Ovary (tissue), 3 donors: ENCODE measurements at regions not wholly inside any gene's neighbourhood (a gene's known extent, or its start where the extent isn't known, plus 50 kb on each side); places are given as distances from the start of the nearest gene placed in this dataset.

Experiments used
- EP300 ChIP-seq: sonication (generic); formaldehyde crosslinking; IDR thresholded peaks from one replicate; pipeline ENCODE4 v1.6.1; 2017; ENCODE audit warnings: antibody characterized with exemption
- POLR2A ChIP-seq: fragments of 450-650 bp; IDR thresholded peaks from one replicate; pipeline ENCODE4 v1.6.1; 2017; ENCODE audit warnings: antibody characterized with exemption, mild to moderate bottlenecking, moderate library complexity
- TF ChIP-seq, protein P1 (sequence below), 3 donors: fragments of 450-650 bp in 2 of 3; fragments of 200-600 bp in 1 of 3; IDR thresholded peaks; one replicate each; pipeline versions ENCODE4 v1.5.1 to v1.8.0; 2016 to 2022; ENCODE audit warnings: antibody characterized with exemption in 3 of 3, mild to moderate bottlenecking in 1 of 3
- donor health status: DM: no; HTN: no; CAD: no.

DNA sequence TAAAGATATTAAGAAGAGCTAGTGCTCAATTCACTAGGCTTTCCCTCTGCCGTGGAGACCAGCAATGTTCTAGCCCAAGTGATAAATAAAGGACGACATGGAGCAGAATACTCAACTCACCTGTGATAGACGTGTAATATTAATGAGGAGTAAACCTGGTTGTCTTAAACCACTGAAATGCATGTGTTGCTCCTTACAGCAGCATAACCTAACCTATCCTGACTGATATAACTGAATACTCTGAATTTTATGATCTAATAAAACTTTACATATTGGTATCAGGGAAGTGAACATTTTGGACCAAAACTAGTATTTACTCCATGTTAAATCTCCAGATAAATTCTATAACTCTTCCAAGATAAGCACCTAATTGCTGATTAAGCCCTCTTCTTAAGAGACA is 531.0 kb downstream of the METTL4 start:
- TF ChIP-seq POLR2A (no peak), EP300 (no peak)
- TF ChIP-seq, protein P1, sequence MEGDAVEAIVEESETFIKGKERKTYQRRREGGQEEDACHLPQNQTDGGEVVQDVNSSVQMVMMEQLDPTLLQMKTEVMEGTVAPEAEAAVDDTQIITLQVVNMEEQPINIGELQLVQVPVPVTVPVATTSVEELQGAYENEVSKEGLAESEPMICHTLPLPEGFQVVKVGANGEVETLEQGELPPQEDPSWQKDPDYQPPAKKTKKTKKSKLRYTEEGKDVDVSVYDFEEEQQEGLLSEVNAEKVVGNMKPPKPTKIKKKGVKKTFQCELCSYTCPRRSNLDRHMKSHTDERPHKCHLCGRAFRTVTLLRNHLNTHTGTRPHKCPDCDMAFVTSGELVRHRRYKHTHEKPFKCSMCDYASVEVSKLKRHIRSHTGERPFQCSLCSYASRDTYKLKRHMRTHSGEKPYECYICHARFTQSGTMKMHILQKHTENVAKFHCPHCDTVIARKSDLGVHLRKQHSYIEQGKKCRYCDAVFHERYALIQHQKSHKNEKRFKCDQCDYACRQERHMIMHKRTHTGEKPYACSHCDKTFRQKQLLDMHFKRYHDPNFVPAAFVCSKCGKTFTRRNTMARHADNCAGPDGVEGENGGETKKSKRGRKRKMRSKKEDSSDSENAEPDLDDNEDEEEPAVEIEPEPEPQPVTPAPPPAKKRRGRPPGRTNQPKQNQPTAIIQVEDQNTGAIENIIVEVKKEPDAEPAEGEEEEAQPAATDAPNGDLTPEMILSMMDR (IDR thresholded peaks at IDR 0.05), result no peak
